AG09309 (cell line): ENCODE measurements at regions not wholly inside any gene's neighbourhood (a gene's known extent, or its start where the extent isn't known, plus 50 kb on each side); places are given as distances from the start of the nearest gene placed in this dataset.

Source experiments
- DNase-seq: peaks from one replicate; pipeline ENCODE4 v3.0.0-alpha.2; 2010; ENCODE audit warnings: low read depth
- H3K4me3 ChIP-seq: 2 replicates; pipeline ENCODE4 v1.5.1; 2011; ENCODE audit warnings: mild to moderate bottlenecking, low read depth, low read length, moderate library complexity; ENCODE audit not compliant: control insufficient read depth
- CTCF ChIP-seq: IDR thresholded peaks from 2 replicates; pipeline ENCODE4 v1.5.1; 2011; ENCODE audit warnings: mild to moderate bottlenecking, low read depth, low read length, inconsistent platforms; ENCODE audit not compliant: insufficient read depth, control insufficient read depth; ENCODE audit errors: missing control alignments

GRCh38 chr1:113253590-113253989, 136.7 kb upstream of the MAGI3 start:
- no peak for TF ChIP-seq CTCF
- no peak overlapping the region for H3K4me3 ChIP-seq
- DNase-seq, result no peak

GRCh38 chr1:113255038-113255719, 135.1 kb upstream of the MAGI3 start:
- H3K4me3 ChIP-seq, result no peak overlapping the region
- DNase-seq, result no peak
- no peak for TF ChIP-seq CTCF

- no peak for TF ChIP-seq CTCF
- no peak overlapping the region for H3K4me3 ChIP-seq
Observed at GRCh38 chr1:113255720-113256347, 134.5 kb upstream of the MAGI3 start.

GRCh38 chr1:113256348-113256729, 134.0 kb upstream of the MAGI3 start:
- no peak for DNase-seq
- H3K4me3 ChIP-seq, result no peak overlapping the region
- TF ChIP-seq CTCF, result no peak

More at GRCh38 chr1:113255720-113256347, 134.5 kb upstream of the MAGI3 start:
- DNase-seq, result no peak

- no peak for DNase-seq
- H3K4me3 ChIP-seq, result no peak overlapping the region
- no peak for TF ChIP-seq CTCF
Observed at GRCh38 chr1:113259988-113260387, 130.3 kb upstream of the MAGI3 start.

GRCh38 chr1:113265196-113265595, 125.1 kb upstream of the MAGI3 start:
- no peak for DNase-seq
- TF ChIP-seq CTCF, result no peak
- H3K4me3 ChIP-seq, result no peak overlapping the region
